ENCODE measurements at regions not wholly inside any gene's neighbourhood (a gene's known extent, or its start where the extent isn't known, plus 50 kb on each side); places are given as distances from the start of the nearest gene placed in this dataset.

DNA sequence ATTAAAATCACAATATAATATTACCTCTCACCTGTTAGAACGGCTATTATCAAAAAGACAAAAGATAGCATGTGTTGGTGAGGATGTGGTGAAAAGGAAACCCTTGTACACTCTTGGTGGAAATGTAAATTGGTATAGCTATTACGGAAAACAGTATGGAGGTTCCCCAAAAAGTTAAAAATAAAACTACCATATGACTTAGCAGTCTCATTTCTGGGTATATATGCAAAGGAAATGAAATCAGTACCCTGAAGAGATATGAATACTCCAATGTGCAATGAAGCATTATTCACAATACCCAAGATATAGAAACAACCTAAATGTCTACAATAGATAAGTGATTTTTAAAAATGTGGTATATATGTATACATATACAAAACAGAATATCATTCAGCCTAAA lies 199.9 kb downstream of the SNX18 start:
- DNase-seq (ENCODE audit: low read depth) = no peak

DNA sequence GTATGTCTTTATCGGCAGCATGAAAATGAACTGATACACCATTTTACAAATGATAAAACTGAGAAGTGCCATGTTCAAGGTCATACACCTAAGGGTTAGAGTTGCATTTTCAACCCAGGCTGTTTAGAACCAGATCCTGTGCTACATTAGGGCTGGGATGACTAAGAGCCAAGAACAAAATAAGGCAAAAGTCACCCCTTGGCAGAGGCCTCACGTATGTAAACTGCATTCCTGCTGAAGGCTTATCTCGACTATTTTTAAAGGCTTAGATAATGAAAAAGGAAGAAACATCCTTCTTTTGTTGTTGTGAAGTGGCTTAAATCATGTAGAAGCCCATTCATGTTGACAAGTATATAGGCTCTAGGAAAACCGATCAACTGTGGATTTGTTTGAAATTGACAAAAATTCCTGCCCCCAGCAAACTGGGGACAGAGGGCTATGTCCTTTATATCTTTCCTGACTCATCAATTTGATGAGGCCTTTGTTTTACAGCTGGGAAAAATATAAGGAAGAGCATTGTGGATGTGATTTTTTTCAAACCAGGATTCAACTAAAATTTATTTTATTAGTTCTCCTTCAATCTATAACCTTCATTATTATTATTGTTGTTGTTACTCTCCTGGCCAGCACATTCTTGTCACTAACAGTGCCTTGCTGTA lies 196.5 kb downstream of the SNX18 start:
- no peak for DNase-seq (ENCODE audit: low read depth)

DNA sequence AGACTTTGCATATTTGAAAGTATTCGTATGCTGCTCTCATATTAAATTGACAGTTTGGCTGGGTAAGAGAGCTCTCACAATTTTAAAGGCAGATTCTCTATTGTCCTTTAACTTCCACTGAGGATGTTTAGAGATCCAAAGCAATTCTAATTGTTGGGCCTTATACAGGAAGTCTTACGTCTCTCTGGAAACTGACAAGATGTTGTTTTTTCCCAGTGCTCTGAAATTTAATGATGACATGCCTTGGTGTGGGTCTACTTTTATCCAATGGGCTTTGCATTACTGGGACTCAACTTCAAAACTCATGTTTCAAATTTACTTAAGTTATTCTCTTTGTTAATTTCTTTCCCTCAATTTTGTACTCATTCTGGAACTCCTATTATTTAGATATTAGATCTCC lies 191.5 kb downstream of the SNX18 start:
- DNase-seq (ENCODE audit: low read depth) = no peak

DNA sequence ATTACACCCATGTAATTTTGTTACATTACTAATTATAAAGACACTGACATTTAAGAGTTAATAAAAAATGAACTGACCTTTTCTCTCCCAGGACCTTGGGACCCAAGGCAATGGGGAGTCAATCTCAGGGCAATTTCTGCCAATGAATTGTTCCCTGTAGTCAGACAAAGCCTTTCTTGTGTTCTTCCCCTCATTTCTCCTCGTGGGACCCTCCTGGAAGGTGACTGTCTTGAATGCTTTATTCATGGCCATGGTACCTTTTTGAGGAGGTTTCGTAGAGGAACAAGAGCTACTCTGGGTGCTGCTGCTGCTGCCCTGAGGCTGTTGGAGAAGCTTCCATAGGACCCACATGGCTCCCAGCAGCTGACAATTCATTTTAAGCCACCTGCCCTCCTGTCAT lies 190.3 kb downstream of the SNX18 start:
- DNase-seq (ENCODE audit: low read depth) = no peak

DNA sequence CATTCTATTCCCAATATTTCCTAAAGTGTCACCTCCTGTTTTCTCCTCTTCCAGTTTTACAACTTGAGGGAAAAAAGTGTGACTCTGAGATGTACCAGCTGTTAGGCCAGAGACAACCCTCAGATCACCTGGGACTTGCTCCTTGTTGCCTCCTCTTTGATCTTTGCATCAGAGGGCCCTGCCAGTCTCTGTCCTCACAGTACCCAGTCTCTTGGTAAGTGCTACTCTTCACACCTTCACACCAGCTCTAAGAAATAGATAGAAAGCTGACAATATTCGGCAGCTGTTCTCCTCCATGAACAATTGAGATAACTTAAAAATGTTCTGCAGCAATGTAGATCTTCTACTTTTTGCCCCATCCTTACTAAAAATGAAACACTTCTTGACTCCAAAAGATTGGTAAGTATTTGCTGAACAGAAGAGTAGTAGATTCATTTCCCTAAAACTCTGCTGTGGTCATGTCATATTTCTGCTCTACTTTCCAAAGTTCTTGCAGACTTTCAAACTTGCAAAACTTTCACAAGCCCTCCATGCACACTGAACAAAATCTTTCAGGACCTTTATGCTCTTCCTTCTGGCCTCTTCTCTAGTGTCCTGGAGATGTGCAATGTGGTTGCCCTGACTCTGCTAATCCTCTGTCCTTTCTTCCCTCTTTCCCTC lies 188.6 kb downstream of the SNX18 start:
- no peak for DNase-seq (ENCODE audit: low read depth)

DNA sequence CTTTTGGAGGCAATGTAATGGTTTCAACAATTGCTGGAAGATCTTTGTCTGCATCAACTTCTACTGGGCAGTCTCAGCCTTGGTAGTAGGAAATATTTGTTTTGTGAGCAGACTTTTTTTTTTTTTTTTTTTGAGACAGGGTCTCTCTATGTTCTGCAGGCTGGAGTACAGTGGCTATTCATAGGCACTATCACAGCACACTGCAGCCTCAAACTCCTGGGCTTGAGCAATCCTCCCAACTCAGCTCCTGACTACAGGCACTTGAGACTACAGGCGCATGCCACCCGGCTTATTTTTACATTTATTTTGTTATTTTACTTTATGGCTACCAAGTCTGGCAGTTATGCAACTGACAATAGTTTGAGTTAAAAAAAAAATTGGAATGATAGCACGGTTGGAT lies 187.3 kb downstream of the SNX18 start:
- no peak for DNase-seq (ENCODE audit: low read depth)

DNA sequence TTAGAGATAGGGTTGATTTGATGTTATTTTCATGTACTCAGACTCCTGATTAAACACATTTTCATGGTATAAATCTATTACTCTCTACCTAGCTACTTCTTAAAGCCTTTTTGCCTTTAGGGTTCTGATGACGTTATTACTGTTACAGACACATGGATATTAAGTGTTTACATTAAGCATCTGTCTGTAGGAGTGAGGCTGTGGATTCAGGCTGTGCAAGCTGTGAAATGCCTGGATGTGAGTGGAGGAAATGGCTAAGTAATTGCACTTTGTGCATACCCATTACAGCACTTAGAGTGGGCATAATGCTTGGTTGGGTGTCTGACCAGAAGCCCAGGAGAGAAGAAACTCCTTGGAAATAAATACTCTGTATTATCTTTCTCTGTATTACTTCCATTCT lies 186.8 kb downstream of the SNX18 start:
- DNase-seq (ENCODE audit: low read depth) = no peak

DNA sequence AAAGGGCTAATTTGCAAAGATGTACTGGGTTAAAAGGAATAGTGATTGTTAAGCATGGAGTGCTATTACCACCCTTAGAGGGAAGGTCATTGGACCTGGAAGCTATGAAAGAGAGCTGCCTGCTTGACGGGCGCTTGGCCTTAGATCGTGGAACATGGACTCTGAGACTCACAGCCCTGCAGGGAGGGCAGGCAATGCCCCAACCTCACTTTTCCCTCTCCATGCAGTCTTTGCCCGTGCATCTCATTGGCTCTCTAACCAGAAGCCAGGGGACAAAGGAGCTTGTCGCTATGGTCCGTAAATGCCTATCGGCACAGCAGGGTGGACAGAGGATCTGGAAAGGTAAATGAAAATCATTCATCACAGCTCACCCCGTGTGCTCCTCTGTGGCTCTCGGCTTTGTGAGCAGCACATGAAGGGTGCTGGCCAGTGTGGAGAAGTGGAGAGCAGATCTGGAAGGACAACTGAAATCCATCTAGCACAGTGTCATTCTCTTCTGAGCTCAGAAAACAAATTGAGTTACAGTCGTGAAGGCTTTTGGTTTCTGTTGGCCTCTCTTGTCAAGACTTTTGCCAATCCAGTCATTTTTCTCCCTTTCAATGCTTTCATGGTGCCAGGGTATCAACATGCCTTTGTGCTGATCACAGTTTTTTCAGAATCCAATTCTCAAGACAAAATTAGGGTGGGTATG lies 186.2 kb downstream of the SNX18 start:
- no peak for DNase-seq (ENCODE audit: low read depth)

DNA sequence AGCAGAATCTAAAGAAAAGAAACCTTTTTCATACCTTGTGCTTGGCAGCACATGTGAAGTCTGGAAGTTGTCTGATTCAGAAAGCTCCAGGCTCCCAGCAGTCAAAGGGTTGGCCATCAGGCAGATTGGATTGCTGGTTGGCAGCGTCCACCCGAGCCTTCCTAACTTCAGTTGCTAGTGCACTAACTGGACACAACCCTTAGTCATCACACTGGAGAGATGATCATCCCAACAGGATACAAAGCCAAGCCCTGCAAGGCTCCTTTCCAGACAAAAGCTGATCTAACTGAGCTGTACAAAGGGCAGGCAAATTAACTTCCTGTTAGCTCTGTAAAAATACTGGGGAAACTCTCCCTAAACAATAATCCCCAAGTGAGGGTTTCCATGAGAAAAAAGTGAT lies 185.6 kb downstream of the SNX18 start:
- peak; percentile 95 for DNase-seq (ENCODE audit: low read depth)

DNA sequence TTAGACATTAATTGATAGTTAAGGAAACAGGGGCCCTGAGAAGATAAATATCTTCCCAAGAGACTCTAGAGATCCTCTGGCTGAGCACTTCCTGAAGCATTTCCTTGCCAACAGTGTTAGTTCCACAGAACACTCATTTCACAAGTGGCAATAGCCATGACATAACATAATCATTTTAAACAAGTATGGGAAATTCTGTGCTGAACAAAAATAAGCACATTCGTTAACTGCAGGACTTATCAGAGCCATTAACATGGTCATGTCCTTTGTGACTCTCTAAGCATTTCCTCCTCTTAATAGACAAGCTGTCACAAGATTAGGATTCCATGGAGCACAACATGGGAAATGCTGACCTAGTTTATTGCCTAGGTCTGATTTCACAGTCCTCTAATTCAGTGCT lies 184.9 kb downstream of the SNX18 start:
- no peak for DNase-seq (ENCODE audit: low read depth)

DNA sequence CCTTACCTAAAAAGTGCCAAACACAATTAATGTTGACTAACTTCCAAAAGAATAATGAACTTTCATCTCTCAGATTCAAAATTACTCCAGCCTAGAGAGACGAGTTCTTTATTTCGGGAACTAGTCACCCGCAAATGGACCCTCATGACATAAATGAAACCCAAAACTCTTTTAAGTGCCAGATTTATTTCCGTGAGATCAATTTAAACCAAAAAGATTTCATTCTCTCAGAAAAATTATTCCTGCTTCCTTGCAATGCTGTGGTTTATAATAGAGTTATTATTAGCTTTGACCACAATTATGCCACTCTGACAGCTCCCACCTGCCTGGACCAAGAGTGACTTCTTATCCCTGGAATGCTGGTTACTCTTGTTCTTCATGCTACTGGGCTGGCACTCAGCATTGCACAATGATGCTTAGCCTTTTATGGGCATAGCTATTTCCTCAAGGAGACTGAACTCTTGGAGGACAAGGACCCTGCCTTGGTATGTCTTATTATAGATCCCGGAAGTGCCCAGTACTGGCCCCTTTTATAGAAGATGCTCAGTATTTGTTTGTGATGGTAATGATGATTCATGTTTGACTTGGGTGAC lies 183.5 kb downstream of the SNX18 start:
- peak; percentile 95 for DNase-seq (ENCODE audit: low read depth)

DNA sequence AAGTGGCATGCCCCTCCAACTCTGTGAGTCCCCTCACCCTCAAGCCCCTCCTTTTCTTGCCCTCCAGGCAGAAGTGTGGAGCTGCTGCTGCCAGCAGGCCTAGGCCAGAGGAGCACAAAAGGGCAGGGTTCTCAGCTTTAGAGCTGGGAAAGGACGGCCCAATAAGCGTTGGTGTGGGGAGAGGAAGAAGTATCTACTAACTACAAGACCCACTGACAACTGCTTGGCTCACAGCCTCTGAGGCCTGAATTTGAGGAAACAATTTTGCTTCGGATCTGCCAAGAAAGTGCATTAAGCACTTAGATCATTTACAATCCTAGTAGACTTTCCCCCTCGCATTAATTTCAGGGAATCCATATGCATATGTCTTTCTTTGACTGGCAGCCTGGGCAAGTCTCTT lies 179.4 kb downstream of the SNX18 start:
- DNase-seq (ENCODE audit: low read depth) = no peak

DNA sequence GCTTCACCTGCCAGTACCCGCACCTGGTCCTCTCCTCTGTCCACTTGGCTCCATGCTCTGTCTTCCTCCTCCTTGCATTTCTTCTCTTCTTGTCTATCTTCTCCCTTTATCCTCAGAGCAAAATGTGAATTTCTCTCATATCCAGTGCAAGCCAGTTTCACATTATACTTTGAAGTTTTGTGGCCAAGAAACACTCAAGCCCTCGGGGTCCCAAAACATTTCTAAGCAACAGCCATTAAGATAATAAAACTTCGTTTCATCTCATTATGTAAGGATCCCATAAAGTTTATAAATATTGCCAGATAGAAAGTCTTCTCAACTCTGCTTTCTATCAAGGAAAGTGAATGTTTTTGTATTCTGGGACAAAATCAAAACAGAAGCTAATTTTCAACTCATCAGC lies 178.8 kb downstream of the SNX18 start:
- no peak for DNase-seq (ENCODE audit: low read depth)

DNA sequence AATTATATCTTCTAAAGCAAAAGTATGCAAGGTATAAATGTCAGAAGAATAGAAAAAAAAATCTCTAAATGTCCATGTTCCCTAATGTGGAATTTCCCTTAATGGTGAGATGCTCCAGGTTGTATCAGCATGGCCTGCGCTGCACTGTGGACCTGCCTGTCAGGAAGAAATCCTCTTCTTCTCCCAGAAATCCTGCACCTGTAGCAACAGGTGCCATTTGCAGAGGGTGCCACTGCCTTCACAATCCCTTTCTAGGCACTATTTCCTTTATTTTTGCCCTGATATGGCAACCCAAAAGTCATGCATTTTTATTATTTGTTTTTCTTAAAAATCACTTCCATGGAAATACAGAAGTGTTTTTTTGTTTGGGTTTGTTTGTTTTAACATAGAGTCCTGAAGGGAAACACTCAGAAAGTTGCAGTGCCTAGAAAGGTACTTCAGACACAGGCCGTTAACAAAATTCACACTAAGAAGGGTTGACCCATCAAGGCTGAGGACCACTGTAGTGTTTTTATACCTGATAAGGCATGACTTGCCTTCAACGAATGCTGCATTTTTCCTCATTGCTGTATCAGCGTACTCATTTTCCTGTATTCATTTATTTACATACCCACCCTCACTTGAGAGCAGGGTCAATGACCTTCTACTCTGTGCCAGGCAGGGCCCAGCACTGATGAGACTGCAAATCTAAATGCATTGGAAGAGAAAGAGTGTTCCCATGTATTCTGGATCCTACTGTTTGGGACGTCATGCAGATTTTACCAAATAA lies 177.8 kb downstream of the SNX18 start:
- DNase-seq (ENCODE audit: low read depth) = no peak

DNA sequence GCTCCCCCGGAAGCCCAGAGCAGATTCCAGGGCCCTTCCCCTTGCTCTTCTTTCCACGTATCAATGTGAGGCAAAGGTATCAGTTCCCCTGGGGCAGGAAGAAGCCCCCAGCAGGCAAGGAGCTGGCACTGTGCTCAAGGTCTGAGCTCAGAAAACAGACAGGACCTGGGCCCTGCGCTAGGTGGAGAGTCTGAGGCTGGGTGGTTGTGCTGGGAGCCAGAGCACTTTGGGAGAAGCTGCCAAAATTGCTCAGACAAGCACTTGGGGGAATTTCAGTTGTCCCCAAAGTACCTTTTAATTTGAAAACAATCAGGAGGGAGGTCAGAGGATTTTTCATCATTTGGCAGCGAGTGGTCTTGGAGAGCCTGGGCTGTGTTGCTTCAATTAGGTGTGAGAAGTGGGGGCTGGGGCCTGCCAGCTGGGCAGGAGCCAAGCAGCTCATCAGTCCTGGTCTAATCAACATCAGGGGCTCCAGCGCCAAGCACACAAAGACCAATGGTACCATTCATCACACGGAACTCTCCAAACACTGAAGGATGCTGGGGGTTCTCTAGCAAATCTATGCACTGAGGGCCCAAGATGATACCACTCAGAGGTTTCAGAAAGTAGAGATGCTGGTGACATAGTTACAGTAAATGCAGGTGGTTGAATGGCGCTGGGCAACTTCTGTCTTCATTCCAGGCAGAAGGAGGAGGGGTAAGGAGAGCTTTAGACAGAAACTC lies 176.5 kb downstream of the SNX18 start:
- DNase-seq (ENCODE audit: low read depth) = no peak

DNA sequence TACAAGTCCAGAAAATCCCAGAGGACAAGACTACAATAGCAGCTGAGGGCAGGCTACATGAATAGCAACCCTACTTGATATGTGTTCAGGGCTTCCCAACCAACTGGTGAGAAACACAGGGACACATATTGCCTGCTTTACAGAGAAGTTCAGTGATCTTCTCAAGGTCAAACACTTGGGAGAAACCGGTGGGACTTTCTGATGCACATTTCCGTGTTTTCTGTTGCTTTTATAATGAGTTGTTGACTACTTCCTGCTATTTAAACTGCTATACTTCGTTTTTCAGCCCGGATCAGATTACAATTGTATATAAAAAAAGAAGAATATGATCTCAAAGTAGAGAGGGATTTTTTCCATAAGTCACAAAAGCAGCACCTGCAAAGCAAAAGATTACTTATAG lies 175.1 kb downstream of the SNX18 start:
- no peak for DNase-seq (ENCODE audit: low read depth)

DNA sequence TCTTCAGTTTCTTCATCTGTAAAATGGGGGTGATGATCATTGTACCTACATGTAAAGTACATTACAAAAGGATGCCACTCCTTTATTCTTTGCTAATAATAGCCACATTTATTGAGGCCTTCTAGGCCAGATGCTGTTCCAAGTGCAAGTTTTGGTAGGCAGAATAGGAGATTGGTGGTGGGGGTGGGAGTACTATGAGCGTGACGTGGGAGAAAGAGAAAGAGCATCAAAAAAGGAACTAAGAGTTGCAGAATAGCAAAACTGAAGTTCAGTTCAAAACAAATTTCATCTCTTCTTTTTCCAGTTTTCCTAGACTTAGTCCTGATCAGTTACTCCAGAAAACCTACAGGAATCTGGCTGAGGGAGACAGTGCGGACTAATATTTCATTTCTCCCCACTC lies 174.1 kb downstream of the SNX18 start:
- no peak for DNase-seq (ENCODE audit: low read depth)

DNA sequence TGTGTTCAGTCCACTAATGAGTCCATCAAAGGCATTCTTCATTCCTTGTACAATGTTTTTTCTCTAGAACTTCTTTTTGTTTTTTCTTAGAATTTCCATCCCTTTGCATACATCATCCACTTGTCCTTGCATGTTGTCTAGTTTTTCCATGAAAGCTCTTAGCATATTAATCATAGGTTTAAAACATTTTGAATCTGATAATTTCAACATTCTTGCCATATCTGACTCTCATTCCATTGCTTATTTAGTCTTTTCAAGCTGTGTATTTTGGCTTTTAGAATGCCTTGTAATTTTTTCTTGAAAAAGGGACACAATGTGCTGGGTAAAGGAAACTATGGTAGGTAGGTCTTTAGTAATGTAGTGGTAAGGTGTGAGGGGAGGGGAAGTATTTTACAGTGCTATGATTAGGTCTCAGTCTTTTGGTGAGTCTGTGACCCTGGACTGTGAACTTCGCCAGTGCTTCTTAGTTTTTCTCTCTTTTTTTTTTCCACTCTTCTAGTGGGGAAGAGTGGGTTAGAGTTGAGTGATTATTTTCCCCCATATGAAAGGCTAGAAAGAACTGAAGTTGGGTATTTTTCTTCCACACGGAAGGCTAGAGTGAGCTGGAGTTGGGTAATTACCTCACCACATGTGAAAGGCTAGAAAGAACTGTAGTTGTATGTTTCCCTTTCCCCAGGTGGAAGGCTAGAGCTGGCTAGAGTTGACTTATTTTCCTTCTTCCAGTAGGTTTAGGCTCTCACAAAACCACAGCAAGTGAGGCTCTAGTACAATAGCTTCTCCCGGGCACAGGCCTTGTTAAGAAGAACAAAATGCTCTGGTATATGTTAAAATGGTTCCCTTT lies 172.1 kb downstream of the SNX18 start:
- no peak for DNase-seq (ENCODE audit: low read depth)

DNA sequence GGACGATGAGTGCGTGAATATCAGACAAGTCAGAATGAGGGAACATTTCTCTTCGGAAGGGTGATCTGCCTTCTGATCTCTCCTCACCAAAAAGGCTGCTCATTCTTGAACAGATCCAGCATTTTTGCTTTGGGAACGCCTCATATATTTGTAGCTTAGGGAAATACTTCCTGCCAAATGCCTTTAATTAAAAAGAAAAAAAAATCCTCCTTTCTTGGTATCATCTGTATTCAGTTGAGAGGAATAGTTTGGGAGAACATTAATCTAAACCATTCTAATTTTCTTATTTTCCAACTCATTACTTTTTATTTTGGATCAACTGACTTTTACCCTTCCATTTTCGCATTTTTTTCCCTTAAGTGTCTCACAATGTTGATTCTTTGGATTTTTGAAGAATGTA lies 163.4 kb downstream of the SNX18 start:
- DNase-seq (ENCODE audit: low read depth) = no peak

DNA sequence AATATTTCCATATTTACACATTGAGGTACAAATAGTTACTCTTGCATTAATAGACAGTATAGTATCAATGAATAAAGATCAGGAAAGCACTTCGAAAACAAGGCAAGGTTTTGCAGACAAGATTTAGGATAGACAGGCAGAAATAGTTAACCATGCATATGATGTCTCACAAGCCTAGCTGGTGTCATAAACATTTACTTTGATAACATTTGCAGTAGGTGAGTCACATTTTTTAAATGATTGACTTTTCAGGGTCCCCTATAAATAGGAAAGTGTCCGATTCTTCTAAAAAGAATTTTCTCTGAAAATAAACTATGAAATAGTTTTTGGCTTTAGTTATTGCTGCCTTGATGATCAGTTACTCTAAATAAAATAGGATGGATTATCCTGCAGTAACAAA lies 162.1 kb downstream of the SNX18 start:
- no peak for DNase-seq (ENCODE audit: low read depth)

DNA sequence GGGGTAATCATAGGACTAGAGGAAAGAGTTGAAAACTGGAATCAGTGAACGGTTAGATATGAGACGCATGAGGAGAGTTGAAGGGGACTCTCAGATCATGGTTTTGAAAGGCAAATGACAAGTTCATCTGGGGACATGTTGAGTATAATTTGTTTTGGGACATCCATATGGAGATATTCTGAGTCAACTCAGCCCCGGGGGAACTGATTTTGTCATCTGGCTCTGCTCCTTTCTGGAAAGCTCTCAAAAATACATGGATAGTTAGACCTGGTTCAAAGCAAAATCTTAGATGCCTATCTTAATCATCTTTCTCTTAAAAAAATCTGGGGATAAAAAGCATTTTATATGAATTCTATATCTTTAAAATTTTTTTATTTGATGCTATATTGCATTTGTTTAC lies 161.2 kb downstream of the SNX18 start:
- DNase-seq (ENCODE audit: low read depth) = no peak
